HG02588 (cell line): ENCODE measurements at regions not wholly inside any gene's neighbourhood (a gene's known extent, or its start where the extent isn't known, plus 50 kb on each side); places are given as distances from the start of the nearest gene placed in this dataset.

Experiments
- ATAC-seq: cut with Tn5 transposase; IDR thresholded peaks from one replicate; pipeline ENCODE4 v1.9.1; 2021; ENCODE audit warnings: mild to moderate bottlenecking, moderate library complexity; ENCODE audit not compliant: unreplicated experiment

DNA sequence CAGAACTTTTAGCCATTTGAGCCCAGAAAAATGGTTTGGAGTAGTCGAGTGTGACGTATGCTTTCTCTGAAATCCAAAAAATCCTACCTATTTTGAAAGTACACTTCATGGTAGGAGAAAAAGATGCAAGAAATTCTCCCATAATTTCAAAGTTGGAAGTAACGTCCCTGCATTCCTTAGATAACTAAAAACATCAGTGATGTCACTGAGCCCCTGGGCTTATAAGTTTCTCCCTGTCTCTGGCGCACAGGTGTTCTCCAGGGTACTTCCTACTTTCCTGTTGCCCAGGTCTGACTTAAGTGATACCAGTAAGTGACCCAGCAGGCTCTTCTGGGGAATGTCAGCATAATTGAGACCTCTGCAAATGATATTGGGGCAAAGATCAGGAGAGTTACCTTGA, 90.5 kb upstream of the WDR1 start:
- no peak for ATAC-seq

DNA sequence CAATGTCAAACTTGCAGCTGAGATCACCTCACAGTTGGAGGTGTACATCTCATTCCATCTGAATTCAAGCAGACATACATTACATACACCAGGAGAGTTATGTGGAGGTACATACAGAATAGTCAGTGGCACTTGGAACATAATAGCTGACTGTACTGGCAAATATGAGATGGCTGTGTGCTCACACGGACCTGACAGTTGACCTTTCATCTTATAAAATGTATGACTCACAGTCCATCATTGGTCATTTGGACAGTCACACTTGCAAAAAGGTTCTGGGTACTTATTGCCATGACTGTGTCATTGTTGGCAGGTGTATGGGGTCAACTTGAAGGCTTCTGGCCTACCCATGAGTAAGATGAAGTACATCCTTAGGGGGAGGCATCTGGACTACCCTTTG, 88.6 kb upstream of the WDR1 start:
- no peak for ATAC-seq

DNA sequence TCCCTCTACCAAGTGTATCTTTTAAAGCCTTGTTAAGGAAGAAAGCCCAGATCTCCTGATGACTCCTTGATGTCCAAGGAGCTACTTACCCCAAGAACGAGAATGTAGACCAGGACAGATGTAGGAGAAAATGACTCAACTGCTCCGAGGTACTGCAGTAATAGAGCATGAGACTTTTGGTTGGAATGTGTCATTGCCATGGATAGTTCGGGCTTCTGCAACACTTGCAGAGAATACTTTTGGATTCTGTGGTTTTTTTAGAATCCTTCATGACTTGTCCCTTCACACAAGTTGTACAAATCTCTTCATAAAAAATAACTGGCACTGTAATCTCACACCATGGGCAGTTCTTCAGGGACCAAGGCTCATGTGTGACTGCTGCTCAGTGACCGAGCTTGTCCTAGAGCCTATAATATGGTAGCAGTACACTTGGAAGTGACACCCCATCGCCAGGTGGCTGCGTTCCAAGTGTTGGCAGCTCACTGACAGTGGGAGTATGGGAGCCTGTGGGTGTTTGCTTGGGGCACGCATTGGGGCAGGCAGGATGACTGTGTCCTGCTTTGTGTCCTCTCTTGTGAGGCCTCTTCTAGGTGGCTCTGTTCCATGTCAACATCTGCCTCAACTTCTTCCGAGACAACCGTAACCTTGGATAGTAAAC, 87.9 kb upstream of the WDR1 start:
- ATAC-seq, result no peak

DNA sequence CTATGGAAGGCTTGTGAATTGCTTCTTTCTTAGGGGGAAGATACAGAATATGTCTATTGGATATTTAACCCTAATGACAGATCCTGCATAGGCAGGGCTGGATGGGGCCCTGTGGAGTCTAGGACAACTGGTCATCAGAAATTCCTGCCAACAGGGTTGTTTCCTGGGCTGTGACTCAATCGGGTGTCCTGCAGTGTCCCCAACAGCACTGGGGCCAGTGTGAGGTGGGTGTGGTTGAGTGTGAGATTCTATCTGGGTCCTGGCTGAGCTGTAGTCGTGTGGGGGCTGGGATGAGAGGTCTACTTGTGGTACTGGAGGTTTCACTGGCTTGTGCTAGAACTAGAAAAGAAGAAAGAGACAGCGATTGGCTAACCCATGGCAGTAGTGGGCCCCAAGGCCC, 87.3 kb upstream of the WDR1 start:
- ATAC-seq, result no peak

DNA sequence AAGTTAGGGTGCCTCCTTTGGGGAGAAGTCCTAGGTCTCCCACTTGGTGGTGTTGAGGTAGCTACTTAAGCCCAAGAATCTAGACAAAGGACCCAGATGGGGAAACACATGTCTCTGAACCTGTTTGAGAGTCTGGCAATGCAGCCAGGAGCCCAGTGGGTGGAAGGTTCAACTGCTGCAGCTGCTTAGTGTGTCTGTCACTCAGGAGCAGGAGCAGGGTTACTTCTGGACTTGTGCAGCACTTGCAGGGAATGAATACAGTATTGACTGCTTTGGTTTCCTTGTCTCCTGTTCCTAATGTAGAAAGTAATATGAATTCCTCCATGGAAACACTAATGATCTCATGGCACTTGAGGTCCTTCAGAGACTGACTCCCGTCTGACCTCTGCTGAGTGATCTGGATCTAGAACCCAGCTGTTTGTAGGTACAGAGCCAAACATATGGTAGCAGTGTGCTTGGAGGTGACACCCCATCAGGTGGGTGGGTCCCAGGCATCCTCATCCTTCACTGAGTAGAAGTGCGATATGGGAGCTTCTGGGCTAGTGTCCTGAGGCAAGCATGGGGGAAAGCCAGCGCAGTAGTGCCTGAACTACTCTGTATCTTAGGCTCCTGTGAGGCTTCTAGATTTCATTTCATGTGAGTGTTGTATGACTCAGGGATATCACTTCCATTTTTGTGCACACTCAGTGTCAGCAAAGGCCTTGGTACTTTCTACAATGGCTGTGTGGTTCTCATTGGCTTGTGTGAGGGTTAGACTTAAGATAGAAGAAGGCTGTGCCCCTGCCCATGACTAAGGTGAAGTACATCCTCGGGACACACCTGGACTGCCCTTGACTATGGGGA, 85.0 kb upstream of the WDR1 start:
- no peak for ATAC-seq

DNA sequence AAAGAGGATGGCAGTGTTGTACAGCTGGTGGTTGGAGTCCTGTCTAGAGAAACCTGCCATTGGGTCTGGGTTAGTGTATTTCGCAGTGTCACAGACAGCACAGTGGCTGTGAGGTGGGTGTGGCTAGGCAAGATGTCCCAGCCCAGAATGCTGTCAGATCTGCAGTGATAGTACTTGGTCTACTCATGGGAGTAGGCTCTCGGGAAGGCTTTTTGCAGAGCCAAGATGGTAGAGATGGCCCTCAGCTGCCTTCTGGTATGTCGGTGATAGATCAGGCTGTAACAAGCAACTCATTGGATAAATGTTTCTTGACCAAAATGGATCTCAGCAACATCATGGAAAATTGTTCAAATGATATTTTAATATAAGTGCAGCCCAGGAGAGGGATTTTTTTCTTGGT, 84.3 kb upstream of the WDR1 start:
- ATAC-seq, result no peak

DNA sequence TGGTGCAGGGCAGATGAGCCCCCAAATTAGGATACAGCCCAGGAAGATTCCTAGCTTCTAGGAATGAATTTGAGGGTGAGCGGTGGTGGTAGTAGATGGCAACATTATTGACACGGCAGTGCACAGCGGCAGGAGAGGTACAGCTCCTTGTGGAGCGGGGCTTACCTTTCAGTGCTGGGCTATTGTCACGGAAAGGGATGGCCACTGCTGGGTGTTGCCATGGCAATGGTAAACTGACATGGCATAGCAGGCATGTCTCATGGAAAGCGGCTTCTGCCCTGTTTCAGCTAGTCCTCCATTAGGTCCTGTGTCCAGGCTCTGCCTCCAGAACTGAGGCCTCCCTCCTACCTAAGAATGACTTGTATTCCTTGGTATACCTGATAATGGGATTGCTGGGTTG, 81.8 kb upstream of the WDR1 start:
- no peak for ATAC-seq

DNA sequence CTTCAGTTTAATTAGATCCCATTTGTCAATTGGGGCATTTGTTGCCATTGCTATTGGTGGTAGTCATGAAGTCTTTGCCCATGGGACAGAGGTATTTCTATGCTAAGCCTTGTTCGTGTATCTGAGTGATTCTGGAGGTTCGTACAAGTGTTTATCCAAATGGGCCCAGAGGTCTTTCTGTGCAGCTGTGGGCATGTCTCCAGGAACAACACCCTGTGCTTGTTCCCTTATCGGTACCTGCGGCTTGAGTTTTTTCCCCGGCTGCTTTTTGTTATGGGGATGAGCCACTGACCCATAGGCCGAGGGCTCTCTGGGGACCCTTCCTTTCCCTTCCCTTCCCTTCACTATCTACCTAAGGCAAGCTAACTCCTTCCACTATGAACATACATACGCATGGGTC, 81.4 kb upstream of the WDR1 start:
- ATAC-seq, result no peak

DNA sequence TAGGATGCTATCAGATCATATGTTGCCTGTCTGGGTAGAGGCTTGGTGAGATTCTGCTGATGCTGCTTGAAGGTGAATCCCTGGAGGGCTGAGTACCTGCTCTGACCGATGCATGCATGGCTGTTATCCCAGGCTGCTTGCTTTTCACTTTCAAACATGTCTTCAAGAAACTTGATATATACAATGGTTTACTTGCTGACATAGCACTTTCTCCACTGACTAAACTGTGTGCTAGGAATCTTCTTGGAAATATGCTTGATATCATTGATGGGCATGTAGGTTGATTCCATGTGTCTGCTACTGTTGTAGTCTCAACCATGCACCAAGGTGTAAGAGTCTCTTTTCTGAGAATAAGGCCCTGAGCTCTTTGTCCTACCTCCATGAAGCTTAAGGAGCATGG, 79.6 kb upstream of the WDR1 start:
- no peak for ATAC-seq

DNA sequence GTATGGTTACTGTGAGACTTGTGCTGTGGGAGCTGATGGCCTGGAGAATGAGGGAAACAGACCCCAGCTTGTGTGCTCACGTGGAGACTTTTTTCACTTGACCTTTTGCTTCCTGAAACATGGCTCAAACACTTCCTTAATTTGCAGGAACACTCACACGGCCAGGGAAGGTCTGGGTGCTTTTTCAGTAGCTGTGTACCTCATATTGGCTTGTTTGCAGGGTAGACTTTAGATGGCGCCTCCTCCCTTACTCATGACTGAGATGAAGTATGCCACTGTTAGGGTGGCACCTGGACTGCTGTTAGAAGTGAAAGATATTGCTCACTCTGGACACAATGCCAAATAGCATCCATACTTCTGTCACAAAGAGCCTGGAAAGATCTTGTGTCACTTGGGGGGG, 75.7 kb upstream of the WDR1 start:
- ATAC-seq, result no peak

DNA sequence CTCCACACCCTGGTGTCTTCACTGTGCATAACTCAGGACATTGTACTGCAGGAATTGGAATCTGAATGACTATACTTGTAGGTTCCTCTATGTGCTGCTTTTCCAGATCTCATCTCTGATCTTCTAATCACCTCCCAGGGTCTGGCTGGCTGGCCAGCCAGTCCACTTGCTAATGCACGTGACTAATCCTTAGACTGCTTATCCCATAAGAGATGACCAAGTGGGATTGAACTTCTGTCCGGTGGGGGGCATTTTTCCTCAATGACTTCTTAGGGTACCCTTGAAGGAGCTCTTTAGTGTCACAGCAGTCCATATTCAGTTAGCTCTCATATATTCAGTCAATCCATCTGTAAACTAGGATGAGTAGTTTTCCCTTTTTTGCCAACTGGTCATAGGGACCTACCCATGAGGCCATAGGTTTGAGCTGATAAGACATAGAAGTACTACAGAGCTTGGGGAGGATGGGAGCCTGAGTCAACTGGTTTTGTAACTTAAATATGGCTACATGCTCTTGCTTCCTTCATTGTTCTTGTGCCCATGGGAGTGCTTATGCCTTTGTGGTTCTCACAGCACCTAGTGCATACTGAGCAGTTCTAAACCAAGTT, 71.9 kb upstream of the WDR1 start:
- no peak for ATAC-seq

DNA sequence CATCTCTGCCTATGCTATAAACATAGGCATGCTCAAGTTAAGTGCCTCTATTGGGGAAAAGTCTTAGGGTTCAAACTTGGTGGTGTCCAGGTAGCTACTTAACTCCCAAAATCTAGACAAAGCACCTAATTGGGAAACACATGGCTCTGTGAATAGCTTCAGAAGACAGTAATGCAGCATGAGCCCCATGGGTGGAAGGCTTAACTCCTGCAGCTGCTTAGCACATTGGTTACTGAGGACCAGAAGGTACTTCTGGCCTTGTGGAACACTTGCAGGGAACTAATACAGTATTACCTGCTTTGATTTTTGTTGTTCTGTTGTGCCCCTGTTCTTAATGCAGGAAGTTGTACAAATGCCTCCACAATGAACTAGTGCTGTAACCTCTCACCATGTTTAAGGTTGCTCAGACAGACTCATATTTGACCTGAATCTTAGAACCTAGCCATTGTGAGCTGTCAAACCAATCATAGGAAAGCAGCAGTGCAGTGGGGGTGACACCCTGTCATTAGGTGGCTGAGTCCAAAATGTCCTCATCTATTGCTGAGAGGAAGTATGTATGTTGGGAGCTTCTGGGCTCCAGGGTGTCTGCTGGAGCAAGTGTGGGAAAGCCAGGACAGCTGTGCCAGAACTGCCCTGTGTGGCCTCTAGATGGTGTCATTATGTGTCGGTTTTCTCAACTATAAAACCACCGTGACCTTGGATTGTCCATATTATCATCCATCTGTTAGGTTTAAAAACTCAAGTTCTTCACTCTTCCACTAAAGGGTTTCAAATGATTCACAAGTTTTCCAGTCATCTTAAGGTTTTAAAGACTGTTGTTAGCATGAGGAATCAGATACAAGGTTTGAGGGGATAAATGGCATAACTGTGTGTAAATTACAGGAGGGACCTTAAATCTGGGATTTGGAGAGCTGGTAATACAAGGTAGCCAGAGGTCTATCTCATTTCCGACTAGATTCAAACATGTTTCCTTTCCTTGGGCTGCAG, 69.9 kb upstream of the WDR1 start:
- no peak for ATAC-seq

DNA sequence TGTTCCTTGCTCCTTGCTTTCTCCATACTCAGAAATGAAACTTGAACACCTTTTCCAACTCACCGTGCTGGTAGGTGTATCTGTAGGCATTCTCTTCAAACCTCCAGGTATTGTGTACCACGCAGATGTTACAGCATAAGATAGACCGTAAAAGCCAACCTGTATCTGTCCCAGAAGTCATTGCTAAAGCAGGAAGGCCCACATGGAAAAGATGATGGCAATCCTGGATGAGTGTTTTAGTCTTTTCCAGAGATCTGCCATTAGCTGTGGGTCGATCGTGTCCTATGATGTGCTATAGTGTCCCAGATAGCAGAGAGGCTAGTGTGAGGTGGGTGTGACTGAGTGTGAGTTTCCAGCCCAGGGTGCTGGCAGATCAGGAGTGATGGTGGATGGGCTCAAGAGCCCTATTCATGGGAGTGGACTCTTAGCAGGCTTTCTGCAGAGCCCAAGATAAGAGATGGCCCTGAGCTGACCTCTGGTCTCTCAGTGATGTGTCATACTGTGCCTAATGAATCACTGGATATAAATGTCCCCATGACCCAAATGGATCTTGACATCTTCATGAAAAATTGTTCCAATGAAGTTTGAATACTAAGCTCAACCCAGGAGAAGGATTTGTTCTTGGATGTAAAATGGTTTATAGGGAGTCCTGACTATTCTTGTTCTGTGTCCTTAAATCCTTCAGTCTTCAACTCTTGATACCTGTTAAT, 69.1 kb upstream of the WDR1 start:
- ATAC-seq, result no peak

DNA sequence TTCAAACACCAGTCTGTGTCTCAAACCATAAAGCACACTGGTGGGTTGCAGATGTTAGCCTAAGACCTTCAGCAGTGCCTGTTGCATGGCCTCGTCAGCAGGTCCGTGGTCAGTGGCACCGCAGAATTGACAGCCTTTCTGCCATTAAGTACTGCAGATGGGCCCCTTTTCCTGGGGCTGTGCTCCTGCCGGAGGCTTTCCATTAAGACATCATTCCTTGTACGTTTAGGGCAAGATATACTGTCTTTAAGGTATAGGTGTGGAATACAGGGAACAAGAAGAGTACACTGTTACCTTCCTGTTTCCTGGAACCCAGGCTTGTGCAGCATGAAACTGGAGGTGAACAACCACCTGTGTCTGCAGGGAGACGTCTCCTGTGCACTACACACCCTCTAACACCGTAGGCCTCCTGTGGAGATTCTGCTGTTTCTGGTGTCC, 67.9 kb upstream of the WDR1 start:
- no peak for ATAC-seq

DNA sequence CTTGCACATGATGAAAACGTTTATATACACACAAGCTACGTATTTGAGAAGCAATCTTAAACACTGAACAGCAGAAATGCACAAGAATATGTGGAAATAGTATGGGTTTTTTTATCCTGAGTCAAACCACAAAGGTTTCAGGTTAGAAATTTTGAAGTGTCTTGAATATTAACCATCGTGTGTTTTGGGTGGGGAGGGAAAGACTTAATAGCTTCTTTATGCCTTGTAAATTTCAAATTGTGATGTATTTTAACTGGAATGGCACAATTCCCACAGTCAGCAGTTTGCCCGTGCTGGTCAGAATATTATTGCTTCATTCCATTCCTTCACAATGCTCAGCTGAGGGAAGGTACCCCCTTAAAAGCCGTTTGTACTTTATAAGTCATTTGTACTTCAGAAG, 67.4 kb upstream of the WDR1 start:
- ATAC-seq, result no peak

DNA sequence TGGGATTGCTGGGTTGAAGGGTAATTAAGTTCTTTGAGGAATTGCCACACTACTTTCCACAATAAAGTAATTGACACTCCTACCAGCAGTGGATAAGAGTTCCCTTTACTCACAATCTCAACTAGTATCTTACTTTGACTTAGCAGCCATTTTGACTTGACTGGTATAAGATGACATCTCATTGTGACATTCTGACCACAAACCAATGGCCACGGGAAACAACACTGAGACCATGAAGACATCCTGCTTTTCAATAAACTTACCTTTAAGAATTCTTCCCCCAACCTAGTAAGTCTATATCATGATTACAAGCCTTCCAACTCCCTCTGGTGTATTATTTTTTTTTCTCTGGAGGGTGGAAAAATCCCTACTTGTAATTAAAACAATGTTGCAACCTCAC, 66.9 kb upstream of the WDR1 start:
- no peak for ATAC-seq

DNA sequence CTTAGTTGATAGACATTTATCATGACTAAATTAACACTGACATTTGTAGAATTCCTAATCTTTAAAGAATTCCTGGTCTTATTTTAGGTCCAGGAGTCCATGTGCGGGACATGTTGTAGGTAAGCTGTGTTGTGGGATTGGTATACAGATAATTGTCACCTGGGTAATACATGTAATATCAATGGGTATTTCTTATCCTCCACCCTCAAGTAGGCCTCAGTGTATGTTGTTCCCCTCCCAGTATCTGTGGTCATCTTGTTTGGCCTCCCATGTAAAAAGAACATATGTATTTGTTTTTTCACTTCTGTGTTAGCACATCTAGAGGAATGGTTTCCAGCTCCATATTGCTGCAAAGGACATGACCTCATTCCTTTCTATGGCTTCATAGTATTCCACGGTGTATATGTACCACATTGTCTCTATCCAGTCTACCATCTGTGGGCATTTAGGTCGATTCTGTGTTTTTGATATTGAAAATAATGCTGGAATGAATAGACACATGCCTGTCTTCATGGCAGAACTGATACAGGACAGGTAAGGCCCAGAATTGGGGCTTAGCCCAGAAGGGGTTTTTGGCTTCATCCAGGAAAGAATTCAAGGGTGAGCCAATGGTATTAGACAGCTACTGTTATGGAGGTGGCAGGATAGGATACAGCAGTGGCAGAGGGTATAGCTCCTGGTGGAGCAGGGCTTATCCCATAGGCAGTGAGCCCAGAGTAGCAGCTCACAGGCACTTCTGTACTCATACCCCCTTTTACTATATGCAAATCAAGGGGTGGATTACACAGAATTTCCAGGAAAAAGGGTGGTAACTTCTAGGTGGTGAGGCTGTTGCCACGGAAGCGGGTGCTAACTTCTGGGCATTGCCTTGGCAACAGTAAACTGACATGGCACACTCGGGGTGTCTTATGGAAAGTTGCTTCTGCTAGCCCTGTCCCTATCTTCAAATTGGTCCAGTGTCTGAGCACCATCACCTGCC, 66.1 kb upstream of the WDR1 start:
- no peak for ATAC-seq

DNA sequence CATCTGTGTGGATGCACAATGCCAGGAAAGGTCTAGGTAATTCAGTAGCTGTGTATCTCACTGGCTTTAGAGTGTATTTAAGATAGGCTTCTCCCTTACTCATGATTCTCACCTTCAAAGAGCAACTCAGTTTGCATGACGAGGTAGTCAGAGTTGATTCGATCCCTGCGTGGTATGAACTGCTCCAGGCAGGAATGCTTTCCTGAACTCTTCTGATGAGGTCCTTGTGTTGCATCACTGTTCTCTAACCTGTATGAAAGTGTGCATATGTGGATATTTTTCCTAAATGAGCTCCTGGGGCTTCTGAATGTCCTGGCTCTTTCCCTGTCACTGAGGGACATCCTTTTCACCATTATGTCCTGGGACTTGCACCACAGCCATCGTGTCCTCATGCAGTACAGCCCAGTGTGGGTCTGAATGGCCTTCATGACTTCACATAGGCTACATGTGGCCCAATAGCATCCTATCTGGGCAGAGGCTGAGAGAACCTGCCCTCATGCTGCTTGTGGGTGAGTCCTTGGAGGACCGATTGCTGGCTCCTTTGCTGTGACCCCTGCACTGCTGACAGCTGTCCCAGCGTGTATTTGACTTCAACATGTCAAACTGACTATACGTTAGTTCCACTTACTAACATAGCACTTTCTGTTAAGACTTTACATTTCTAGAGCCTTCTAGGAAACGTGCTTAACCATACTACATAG, 65.3 kb upstream of the WDR1 start:
- ATAC-seq, result no peak
